NCI-H345 (cell line): ENCODE measurements at regions not wholly inside any gene's neighbourhood (a gene's known extent, or its start where the extent isn't known, plus 50 kb on each side); places are given as distances from the start of the nearest gene placed in this dataset.
"Not testable (repeated sequence)": the region's sequence is repeated elsewhere in the genome, so short reads cannot be mapped to it uniquely, and the experiment has no call there.

Experiments
- DNase-seq: peaks from one replicate; lab custom pipeline; 2025; lab: John Stamatoyannopoulos, UW

DNA sequence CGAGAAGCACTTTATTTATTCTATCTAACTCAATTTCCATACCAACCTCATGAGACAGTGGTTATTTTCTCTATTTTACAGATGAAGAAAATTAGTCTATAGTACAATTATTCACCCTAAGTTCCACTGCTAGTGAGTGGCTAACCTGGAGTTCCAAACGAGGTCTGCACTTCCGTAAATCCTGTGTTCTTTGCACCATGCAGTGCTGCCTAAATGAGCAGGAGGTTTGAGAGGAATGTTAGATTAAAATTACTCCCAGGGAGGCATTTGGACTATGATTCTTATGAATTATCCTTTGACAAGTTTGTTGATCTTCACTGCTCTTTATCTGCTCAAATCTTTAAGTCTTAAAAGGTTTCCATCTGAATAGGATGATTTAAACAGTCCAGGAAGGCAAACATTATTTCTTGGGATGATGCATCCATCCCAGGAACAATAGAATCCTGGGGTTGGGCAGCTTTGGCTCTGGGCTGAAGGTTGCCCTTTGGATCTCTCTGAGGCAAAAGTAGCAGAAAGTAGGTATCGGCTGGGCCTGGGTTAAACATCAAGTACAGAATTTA is 400.8 kb downstream of the REEP3 start:
- DNase-seq, result no peak

DNA sequence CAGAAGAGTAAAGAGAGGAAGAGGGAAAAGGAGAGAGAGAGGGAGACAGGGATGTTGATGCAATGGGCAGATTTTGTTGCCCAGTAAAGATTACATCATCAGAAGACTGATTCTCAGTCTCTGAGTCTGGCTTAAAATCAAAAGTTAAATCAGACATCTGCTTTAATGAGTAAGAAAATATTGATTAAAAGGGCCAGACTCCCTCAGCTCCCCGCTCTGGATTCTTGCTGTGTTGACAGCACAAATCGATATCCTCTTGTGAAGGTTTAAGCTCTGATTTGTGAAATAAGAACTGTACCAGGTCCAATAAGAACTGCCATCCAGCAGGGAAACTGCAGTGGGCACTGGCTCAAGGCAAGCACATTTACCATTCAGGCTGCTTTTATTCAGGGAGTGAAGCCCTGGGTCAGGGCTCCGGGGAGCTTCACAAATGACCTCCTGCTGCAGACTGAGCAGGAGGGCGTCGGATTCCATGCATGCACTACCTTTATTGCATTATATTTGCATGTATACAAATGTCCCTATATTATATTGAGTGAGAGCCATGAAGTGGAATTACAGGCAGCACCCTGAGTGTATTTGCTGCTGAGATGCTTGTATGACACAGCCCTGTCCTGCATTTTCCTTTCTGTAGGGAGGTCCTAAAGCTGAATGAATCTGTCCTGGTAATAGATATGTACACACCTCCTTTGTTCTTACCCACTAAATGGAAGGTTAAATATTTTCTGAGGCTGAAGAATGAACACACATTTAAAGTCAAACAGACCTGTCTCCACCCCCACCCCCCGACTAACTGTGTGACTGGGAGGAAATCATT is 401.5 kb downstream of the REEP3 start:
- no peak for DNase-seq

DNA sequence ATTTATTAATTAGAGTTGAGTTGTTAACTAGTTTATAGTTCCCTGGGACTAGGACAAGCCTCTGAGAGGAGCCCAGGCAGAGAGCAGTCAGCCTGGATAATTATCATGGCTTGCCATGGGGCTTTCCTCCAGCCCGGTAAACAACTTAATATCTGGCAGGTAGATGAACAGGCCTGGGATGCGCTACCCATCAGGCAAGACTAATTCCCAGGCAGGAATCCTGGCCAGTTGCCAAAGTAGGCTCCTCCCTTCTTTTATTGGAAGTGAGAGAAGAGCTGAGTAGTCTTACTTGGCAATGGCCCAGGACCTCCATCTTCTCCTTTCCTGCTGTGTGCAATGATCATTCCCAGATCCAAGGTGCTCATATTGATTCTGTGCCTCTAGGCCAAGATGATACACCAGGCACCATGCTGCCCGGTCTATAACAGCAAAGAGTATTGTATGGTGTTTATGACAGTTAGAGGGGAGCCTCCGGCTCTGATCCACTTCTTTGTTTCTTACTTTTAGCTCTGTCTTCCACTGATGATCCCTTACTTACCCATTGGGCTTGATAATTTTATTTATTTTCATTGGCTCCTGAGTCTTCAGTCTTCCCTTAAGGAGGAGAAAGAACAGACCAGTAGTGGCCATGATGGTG is 408.7 kb downstream of the REEP3 start:
- DNase-seq, result no peak

DNA sequence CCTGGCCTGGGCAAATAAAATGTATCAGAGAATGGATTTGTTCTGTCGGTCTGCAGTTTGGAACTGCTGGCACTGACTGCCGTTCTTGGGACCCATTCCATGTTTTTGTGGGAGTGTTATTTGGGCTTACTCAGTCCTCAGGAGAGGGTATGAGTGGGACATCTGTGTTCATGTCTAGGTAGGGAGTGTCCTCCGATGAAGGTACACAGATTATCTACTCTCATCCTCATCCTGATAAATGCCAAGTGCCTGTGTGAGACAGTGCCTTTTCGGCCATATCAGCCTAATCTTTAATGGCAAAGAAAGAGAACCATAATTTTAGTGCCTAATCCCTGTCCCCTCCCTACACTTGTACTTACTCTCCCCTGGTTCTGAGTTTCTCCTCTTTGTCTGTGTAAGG is 409.4 kb downstream of the REEP3 start:
- DNase-seq, result no peak

DNA sequence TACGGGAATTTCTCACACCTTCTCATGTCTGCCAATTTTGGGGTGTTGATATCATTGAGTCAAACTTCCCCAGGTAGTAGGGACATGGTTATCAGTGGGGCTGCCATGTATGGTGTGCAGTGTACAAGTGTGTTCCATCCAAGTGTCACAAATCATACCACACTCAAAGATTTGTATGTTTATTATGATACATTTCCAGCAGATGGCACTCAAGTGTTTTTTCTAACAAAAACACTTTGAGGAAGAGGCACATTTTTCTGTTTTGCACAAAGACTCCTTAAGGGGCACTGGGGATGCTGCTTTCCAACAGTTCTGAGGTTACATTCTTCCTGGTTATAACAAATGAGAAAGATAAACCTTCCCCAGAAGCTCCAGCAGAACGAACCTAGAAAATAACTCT is 414.5 kb downstream of the REEP3 start:
- no peak for DNase-seq

DNA sequence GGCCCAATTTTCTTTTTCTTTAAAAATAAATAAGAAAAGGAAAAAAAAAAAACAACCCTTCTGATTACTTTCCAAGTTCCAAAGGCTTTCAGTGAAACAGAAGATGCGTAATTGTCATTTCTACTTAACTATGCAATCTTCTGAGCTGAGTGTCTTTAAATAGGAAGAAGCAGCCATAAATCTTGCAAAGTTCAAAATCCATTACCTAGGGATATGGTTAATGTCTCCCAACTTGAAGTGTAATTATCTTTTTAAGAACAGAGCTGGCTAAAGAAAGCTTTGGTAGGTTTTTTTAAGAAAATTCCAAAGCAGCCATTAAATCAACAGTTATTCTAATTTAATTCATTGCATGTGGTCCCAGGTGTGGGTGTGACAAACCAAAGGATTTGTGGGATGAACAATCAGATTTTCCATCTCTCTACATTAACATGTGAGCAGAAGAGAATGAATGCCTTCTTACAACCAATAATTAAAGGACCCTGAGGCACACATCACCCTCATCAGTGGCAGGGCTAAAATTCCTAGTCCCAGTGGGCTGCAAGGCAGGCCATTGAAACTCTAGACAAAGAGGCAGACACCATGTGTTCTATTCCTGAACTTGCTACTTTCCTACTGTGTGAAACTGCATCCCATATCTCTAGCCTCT is 419.2 kb downstream of the REEP3 start:
- no peak for DNase-seq

DNA sequence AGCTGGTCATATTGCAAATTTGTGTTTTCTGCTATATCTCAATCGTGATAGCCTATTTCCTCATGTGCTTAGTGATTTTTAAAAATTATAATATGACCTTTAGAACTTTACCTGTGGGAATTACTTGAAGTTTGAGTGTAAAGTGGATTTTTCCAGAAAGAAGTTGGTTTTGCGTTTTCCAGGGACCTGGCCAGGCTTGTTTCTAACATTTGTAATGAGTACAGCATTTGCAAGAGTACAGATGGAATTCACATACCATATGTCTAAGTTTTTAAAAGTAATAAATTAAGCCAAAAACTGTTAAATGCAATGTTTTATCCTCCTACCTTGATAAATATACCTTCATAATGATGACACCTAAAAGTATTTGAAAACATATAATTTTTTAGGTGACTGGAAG is 443.2 kb downstream of the REEP3 start:
- DNase-seq, result no peak

DNA sequence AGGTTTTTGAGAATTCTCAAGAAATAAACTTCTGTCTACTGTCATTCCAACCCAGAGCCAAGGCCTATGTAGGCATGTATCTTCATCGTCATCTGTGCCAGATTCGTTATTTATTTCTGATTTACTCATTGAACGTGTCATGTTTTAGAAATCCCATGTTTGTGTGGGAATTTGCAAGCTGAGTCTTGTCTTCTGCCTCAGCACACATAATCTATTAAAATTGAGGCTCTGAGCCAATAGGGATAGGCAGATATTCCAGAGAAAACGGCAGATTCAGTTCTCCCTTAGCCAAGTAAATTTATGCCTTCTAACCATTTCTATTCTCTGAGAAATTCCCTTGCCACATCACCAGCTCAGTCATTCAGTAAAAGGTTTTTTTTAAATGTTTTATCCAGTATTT is 444.6 kb downstream of the REEP3 start:
- DNase-seq, result no peak

DNA sequence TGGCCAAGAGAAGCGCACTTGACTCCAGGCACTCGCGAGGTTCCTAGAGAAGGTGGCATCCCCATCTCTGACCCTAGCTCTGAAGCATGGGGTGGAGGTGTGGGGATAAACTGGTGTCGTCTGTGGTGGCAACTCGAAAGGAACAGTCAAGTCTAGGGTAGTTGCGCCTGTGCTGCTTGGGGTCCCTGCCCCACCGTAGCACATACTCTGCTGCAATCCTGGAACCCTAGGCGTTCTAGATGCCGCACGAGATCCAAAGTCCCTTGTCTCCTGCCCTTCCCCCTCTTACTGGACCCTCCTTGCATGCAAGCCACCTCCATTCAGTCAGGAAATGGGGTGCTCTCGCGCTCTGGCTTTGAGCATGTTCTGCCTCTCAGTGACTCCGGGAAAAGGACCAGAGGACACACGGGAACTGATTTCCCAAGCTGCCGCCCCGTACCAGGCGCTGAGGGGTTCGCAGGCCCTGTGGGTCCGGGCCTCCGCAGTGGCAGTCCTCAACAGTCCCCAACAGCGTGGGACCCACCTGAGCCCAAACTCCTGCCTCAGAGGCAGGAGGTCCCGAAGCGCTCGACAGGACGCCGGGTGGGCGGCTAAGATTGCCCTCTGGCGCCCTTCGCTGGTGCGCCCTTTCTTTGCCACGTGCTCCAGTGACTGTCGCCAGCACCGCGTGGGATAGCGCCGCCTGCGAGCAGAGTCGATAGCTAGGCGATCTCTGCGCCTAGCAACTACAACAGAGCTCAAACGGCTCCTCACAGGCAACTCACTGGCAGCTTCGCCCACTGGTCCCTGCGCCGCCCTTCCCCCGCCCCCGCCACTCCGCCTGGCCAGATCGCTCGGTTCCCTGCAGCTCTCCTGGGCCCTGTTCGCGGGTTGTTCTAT is 452.0 kb downstream of the REEP3 start:
- no peak for DNase-seq

DNA sequence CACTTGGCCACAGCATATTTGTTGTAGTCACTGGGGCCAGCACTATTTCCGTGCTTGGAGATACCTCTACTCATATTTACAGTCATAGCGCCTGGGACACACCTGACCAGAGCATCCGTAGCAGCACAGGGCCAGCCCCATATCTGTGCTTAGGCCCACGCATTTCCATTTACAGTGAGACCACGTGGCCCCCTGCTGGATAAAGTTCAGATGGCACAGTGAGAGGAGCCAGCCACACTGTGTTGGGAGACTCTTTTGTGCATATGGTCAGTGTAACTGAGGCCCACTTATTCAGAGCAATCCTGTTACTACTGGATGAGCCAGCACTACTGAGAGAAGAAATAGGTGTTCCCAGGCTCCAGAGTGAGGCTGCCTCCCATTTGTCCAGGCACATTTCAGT is 455.3 kb downstream of the REEP3 start:
- no peak for DNase-seq

DNA sequence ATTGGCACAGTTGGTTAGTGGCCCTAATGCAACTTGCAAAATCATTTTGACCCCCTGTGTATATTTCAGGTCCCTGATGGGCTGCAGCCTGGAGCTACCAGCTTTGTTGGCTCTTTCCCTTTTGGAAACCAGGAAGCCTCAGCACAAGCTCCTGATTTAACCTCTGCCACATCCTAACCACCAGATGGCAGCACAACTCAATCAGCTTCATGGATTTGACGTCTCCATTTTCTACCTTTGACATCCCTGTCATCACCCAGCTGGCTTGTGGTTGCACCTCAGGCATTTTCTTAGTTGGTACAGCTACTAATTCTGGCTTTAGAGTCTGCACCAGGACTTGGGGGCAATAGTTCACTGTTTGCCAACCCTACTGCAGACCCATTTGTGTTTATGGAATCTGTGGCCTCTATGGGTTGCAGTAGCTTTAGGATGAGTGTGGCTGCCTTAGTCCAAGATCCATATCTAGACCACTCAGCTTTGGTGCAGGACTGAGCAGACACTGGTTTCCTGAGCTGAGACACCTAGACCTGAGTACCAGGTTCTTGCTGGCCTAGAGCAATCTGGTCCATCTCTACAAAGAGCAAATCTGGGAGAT is 456.2 kb downstream of the REEP3 start:
- no peak for DNase-seq

DNA sequence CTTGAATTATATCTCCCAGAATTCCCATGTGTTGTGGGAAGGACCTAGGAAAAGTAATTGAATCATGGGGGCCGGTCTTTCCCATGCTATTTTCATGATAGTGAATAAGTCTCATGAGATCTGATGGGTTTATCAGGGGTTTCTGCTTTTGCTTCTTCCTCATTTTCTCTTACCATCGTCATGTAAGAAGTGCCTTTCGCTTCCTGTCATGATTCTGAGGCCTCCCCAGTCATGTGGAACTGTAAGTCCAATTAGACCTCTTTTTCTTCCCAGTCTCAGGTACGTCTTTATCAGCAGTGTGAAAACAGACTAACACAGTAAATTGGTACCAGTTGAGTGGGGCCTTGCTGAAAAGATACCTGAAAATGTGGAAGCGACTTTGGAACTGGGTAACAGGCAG is 459.7 kb downstream of the REEP3 start:
- DNase-seq, result not testable (repeated sequence)

DNA sequence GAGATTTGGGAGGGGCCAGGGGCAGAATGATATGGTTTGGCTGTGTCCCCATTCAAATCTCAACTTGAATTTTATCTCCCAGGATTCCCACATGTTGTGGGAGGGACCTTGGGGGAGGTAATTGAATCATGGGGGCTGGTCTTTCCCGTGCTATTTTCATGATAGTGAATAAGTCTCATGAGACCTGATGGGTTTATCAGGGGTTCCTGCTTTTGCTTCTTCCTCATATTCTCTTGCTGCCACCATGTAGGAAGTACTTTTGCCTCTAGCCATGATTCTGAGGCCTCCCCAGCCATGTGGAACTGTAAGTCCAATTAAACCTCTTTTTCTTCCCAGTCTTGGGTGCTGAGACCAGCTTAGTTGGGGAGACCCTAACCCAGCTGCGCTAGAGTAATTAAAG is 462.9 kb downstream of the REEP3 start:
- not testable (repeated sequence) for DNase-seq

DNA sequence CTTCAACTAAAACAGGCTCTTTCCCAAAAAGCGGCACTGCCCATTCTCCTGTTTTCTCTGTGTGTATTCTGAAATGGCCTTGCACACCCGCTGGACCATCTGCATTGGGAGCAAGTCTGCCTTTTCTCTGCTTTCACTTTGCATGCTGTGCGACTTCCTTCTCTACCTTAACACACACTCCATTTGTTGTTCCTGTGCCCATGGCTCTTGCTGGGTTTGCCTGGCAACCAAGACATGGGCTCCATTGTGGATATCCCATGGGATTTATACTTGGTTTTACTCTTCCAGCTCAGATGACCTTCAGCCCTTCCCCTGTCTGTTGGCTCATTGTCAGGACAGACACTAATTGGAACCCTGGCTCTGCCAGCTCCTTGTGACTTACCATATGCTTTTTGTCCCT is 465.3 kb downstream of the REEP3 start:
- no peak for DNase-seq

DNA sequence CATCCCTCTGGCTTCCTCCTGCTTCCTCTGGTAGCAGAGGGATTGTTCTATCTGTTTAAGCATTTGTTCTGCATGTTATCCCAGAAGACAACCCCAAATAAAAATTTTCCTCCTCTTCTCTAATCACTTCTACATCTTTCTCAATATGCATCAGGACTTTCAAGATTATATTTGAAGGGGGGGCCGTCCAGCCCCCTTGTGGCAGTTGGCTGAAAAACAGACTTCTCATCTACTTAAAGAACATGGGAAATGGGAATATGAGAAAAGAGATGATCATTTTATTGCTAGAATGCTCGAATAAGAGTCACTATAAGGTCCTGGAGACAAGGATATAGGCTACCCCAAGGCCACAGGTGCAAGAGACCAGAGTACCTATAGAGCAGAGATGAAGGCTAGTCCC is 466.0 kb downstream of the REEP3 start:
- no peak for DNase-seq

DNA sequence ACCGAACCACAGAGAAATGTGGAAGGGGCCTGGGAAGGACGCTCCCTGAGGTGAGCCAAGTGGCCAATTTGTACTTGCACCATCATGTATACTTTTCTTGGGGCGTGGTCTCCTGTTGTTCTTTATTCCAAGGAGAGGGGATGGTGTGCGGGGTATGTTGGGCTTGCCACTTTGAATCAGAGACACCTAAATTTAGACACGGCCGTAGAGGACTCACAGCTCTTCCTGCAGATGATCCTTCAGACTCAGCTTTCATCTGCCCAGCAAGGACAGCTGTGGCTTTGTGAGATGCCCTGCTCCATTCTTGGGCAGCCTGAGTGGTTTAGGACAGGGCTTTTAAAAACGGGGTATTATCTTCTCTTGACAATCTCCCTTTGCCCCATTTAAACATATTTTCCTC is 473.2 kb downstream of the REEP3 start:
- DNase-seq, result no peak

DNA sequence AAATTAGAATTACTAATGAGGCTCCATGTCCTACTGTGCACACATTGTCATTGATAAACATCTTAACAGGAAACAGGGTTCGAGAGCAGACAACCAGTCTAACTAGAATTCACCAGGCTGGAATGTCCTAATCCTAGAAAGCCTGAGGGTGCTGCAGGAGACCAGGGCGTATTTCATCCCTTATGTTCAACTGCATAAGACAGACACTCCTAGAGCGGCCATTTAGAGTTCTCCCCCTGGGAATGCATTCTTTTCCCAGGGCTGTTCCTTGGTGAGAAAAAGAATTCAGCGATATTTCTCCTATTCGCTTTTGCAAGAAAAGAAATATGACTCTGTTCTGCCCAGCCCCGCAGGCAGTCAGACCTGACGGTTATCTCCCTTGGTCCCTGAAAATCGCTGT is 486.0 kb downstream of the REEP3 start:
- no peak for DNase-seq

DNA sequence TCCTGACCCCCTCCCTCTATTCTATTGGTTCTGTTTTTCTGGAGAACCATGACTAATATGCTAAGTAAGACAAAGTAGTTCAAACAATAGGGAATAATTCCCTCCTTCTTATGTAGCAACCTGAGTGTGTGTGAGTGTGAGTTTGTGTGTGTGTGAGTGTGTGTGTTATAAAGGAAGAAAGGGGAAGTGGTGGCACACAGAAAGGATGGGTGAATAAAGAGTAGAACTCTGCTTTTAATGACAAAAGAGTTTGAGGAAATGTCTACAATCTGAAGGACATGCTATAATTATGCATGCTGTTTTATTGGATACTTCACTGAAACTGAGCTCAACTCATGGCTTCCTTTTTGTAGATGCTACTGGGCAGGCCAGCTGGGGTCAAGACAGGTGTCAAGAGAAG is 489.5 kb downstream of the REEP3 start:
- DNase-seq, result no peak

DNA sequence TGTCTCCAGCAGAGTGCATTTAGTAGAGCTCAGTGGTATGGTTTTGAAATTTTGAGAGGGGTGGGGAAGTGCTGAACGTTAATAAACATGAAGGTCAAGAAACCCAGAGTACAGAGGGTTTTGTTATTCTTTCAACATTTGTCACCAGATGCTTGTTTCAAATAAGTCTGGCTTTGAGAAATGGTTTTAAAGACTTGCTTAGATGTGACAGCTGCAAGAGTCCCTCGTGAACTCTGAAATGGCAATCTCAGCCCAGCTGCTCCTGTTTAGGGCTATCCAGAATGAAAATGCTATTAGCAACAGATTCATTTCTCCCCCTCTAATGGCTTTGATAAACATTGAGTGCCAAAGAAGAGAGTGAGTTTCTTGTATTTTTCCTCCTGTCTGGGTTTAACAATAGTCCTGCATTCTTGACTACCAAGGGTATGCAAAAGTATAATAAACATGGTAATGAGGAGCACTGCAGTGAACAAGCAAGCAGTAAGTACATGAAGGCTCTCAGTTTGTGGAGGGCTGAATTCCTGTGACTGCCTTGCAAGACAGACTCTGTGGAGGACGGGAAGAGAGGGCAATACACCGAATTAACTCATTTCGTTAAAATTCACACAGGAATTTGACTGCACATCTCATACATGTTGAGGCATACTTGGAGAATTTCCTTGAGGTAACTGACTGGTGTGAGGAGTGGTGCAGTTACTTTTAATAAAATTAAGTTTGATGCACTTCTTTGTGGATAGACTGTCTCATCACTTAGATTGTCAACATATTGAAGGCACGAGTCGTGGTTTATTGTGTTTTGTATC is 490.9 kb downstream of the REEP3 start:
- no peak for DNase-seq

DNA sequence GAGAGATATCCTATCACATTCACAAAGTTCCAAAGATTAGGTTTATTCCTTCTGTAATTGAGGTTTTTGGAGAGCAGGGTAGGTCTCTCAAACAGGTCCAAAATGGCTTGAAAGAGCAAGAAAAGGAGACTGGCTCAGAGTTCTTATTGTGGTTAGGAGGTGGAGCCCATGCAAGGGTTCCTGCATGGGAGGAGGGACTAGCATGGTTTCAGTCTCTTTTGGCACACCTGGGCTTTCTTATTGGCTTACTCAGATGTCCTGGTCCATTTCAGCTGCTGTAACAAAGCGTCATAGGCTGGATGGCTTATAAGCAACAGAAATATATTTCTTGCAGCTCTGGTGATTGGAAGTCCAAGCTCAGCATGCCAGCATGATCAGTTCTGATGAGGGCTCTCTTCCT is 493.1 kb downstream of the REEP3 start:
- no peak for DNase-seq
